Stimulated activated CD8-positive, alpha-beta memory T cell treated with anti-CD3 and anti-CD28 coated beads, Interleukin-7, amount 100 ng/mL, for 48 hours (primary cell): ENCODE measurements at regions not wholly inside any gene's neighbourhood (a gene's known extent, or its start where the extent isn't known, plus 50 kb on each side); places are given as distances from the start of the nearest gene placed in this dataset.

Source experiments
- DNase-seq, 2 donors: peaks; one replicate each; pipeline ENCODE4 v3.0.0-alpha.2; 2020; ENCODE audit warnings: low read depth in 1 of 2; ENCODE audit errors: extremely low read depth in 1 of 2

DNA sequence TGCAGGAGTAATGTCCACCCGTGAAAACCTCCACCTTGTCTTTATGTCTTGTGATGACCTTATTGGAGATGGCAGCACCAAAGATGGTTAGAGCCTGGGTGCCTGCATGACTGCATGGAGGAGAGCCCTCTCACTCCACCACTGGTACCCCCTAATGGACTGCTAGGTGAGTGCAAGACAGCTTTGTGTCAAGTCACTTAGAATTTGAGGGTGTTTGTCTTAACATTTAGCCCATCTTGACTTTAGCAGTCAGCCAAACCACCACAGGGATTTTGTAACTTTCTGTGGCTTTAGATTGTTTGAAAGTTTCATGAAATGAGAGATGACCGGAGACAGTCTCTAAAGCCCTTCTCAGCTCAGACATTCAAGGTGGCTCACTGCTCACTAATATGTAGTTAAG is 232.9 kb upstream of the NCAM1 start:
- no peak for DNase-seq

- no peak for DNase-seq
These were observed 232.5 kb upstream of the NCAM1 start for GRCh38 chr11:112728716-112729115.

DNA sequence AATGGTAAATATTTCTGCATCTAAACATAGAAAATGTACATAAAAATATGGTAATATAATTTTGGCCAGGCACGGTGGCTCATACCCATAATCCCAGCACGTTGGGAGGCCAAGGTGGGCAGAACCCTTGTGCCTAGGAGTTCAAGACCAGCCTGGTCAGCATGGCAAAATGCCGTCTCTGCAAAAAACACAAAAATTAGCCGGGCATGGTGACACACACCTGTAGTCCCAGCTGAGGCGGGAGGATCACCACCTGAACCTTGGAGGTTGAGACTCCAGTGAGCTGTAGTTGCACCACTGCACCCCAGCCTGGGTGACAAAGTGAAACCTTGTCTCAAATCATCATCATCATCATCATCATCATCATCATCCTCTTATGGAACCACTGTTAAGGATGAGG is 230.6 kb upstream of the NCAM1 start:
- no peak for DNase-seq

GRCh38 chr11:112731538-112731937 is 229.7 kb upstream of the NCAM1 start:
- DNase-seq = no peak

- DNase-seq = no peak
These were observed 229.2 kb upstream of the NCAM1 start for GRCh38 chr11:112732031-112732430.

- DNase-seq = no peak
These were observed 227.0 kb upstream of the NCAM1 start for GRCh38 chr11:112734207-112734606.

DNA sequence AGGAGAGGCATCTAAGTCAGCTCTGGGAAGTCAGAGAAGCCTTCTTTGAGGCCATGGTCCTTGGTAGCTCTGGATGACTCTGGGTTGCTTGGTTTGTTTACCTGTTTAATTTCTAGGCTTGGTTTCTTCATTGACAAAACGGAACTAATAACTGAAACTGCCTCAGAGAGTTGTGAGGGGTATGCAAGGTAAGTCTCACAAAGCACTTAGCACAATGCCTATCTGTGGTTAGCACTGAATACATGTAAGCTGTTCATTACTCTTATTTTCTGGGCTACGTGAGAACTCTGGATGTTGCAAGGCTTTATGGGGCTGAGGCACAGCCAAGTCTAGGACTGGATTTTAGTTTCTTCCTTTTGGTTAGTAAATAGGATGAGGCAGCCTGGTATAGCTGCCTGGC is 225.8 kb upstream of the NCAM1 start:
- no peak for DNase-seq

DNA sequence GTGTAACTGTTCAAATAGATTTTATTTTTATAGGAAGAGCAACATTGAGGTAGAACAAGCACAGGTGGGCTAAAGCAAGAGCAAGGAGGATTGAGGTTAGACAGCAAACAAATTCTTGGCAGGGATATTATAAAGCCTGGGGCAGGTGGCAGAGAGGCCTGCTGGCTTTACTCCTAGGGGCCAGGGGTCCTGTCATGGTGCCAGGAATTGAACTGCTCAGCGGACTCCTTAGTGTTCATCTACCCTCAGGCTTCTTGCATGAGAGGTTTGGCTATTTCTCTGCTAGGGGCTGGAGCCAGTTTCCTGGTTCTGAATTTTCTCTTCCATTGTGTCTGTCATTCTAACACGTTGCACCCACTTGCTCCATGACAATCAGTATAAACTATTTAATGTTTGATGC is 217.2 kb upstream of the NCAM1 start:
- no peak for DNase-seq

DNA sequence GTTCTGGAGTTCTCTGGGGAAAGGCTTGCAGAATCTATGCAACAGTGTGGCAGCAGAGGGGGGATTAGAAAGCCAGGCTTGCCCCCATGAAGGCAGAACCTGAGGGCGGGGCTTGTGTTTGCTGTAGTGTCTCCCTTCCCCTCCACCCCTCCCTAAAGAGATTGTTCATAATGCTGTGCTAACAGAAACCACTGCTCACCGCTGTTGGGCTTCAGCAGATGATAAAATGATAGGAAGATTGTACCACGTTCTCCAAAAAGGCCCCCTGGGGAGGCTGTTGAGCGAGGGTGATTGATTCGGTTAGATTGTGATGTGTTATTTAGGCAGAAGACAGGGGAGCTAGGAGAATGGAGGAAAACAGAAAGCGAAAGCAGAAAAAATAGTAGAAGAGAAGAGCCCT is 215.2 kb upstream of the NCAM1 start:
- no peak for DNase-seq

- no peak for DNase-seq
These were observed 213.0 kb upstream of the NCAM1 start for GRCh38 chr11:112748252-112748651.

- DNase-seq = no peak
These were observed 212.3 kb upstream of the NCAM1 start for GRCh38 chr11:112748713-112749543.

DNA sequence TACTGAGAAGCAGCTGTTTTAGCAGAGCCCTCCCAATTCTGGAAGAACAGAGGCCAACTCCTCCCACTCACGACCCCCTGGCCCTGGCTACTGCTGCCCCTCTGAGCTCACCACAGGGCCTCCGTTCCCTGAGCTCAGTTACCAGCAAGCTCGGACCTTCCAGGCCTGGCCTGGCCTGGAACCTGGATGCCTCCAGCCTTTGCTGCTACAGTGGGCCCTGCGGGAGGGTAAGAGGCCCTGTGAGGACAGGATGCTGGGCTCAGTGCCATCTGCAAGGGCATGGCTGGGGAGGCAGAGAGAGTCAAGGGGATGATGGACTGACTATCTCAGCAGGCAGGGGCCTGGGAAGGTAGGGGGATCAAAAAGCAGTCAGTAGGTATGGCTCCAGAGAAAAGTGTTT is 209.9 kb upstream of the NCAM1 start:
- DNase-seq = no peak

DNA sequence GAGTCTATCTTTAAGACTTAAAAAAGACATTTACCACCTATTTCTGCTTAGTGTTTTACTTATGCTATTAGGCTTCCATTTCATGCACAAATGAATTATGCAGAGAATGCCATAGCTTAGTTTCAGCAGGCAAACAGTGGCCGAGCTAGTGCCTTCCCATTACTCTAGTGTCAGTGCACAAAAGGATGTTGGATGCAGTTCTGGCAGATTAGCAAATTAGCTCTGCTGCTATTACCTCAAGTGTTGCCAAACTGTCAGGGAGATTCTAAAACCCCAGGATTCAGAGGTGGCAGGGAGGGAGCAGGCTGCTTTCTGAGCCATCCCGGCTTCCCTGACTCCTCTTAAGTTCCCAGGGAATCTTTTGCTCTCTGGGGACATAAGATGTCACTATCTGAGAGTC is 209.4 kb upstream of the NCAM1 start:
- DNase-seq = no peak

DNA sequence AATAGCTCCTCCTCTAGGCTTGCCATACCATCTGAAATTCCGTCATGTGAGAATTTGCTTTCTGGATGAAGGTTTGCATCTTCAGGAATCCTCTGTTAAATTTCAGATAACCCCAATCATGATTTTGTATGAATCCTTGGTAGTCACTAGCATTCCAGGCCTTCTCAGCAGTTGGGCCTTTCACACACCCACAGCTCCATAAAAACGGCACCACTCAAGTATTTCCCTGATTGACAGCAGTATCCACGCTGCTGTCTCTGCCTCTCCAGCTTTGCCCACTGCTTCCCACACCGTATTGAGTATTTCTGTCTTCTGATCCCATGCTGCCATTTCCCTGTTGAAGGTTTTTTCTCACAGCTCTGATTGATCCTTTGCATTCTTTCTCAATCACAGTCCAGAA is 208.7 kb upstream of the NCAM1 start:
- DNase-seq = no peak

DNA sequence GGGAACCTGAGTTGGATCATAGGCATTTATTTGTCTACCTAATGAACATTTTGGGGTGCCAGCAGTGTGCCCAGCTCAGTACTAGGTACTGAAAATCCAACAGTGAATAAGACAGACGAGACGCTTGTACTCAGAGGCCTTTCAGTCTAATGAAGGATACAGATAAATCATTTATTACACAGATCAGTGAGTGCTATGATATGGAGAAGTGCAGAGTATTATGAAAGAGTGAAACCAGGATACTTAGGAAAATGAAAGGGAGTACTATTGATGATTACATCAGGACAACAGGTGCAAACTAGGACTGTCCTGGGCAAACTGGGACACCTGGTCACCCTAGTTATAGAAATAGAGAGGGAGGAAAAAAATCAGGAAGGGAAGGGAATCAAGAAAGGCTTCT is 207.5 kb upstream of the NCAM1 start:
- no peak for DNase-seq

- no peak for DNase-seq
These were observed 201.8 kb upstream of the NCAM1 start for GRCh38 chr11:112759418-112759817.

DNA sequence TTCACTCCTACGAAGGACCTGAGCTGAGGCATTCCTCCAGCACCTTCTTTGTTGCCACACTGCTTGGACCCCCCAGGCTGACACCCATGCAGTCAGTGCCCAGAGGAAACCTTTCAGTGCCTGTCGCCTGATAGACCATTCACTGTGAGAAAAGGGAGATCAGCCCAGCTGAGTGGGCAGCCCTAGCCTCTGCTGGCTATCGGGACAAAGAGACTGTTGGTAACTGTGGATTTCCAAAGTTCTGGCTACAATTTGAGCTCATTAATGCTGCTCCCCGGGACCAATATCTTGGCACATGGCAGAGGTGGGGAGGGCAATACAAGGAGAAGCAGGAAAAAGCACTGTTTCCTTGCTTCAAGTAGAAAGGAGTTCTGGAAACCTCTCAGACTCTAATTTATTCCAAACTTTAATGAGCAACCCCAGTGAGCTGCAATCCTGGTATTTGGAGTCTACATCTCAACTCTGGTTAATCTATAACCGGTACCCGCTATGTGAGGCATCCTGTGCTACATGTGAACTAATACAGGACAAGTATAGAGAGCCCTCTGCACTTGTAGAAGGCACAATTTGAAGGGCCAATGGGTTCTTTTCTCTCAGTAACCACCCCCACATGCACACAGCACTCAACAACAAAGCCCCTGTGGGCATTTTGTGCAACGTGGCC is 200.7 kb upstream of the NCAM1 start:
- no peak for DNase-seq

GRCh38 chr11:112761911-112762706 is 199.1 kb upstream of the NCAM1 start:
- no peak for DNase-seq

- no peak for DNase-seq
These were observed 198.5 kb upstream of the NCAM1 start for GRCh38 chr11:112762707-112763090.

- DNase-seq = no peak
These were observed 195.9 kb upstream of the NCAM1 start for GRCh38 chr11:112765337-112765736.

DNA sequence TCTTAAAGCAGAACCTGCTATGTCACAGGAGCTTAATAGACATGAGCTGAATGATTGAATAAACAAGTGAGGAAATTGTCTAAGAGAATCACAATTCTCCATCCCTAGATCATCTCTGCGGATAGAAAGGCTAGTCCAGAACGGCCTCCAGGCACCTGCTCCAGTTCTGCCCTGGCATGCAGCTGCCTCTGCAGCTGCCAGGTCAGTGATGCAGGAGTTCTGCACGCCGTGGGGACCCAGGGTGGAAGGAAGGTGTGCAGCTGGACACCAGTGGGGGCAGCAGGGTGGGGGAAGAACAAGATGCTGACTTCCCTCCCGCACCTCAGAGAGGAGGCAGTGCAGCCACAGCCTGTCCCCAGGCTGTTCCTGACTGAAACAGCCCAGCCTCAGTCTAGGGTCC is 192.1 kb upstream of the NCAM1 start:
- no peak for DNase-seq

DNA sequence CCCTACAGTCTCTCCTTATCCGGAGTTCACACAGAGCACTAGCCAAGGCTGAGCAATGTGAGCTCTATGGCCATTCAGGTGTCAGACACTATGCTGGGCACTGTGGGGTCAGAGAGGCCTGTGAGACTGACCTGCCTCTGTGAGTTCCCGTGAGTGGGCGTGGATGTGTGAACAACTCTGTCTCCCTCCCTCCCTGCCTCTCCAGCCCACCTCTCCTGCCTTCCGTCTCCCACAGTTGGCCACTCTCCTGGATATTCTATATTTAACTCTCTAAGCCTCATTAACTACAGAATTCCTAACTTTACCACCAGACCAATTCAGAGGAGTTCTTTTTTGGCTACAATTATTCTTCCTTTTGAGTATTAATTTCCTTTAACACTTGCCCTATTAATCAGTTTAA is 191.6 kb upstream of the NCAM1 start:
- DNase-seq = no peak
